ENCODE measurements at regions not wholly inside any gene's neighbourhood (a gene's known extent, or its start where the extent isn't known, plus 50 kb on each side); places are given as distances from the start of the nearest gene placed in this dataset.

- H3K36me3 ChIP-seq (ENCODE audit: control insufficient read depth in 4 of 4, insufficient read depth in 4 of 4, low read length in 3 of 4): no peaks in the 10 kb centered on the region
- DNase-seq: no peak
- no peak overlapping the region for H3K27ac ChIP-seq (ENCODE audit: insufficient read depth in 1 of 2, low read depth in 1 of 2, low read length in 2 of 2, poor library complexity in 1 of 2, severe bottlenecking in 2 of 2)
- peak overlapping the region in 2 of 7 experiments; percentile 74 to 77 for H3K4me3 ChIP-seq (ENCODE audit: control insufficient read depth in 1 of 7, extremely low read depth in 1 of 7, insufficient read depth in 4 of 7, low read depth in 2 of 7, low read length in 6 of 7)
- CTCF ChIA-PET: interaction anchor here (0.9 to 2.2 kb wide), 6 partner anchors 9 to 70 kb away, joined by 3 to 8 read pairs (median 4); partner anchors contain the start of gene CAPRIN2
- peaks cover 0 to 13% (median 0%) of the 10 kb centered on the region in 5 experiments for H3K27me3 ChIP-seq (replicated peaks in 2 of 5; ENCODE audit: control insufficient read depth in 4 of 5, insufficient read depth in 5 of 5, low read length in 4 of 5)
- peaks cover 6 to 17% (median 9%) of the 10 kb centered on the region in 4 experiments for H3K4me1 ChIP-seq (ENCODE audit: control extremely low read depth in 1 of 4, control insufficient read depth in 4 of 4, insufficient read depth in 4 of 4, low read length in 3 of 4)
- POLR2A ChIA-PET: no interaction called here
- WGBS (ENCODE audit: insufficient coverage): 99% methylated on average over 11 of the region's 13 CpGs
- H3K9me3 ChIP-seq (ENCODE audit: control extremely low read depth in 1 of 5, control insufficient read depth in 4 of 5, insufficient read depth in 2 of 5, low read depth in 1 of 5, low read length in 4 of 5): no peaks in the 10 kb centered on the region
Observed at GRCh38 chr12:30823764-30824163, 69.0 kb upstream of the CAPRIN2 start.

GRCh38 chr12:30823156-30823699 lies 68.5 kb upstream of the CAPRIN2 start:
- Histone ChIP-seq H3K4me3 (ENCODE audit: control insufficient read depth in 1 of 7, extremely low read depth in 1 of 7, insufficient read depth in 4 of 7, low read depth in 2 of 7, low read length in 6 of 7) (peak overlapping the region; percentile 35 to 83 (median 71)), H3K9me3 (ENCODE audit: control extremely low read depth in 1 of 5, control insufficient read depth in 4 of 5, insufficient read depth in 2 of 5, low read depth in 1 of 5, low read length in 4 of 5) (no peaks in the 10 kb centered on the region), H3K36me3 (ENCODE audit: control insufficient read depth in 4 of 4, insufficient read depth in 4 of 4, low read length in 3 of 4) (no peaks in the 10 kb centered on the region), H3K27ac (ENCODE audit: insufficient read depth in 1 of 2, low read depth in 1 of 2, low read length in 2 of 2, poor library complexity in 1 of 2, severe bottlenecking in 2 of 2) (peak overlapping the region in 1 of 2 experiments; percentile 18), H3K27me3 (replicated peaks in 2 of 5; ENCODE audit: control insufficient read depth in 4 of 5, insufficient read depth in 5 of 5, low read length in 4 of 5) (peaks cover 0 to 13% (median 0%) of the 10 kb centered on the region in 5 experiments), H3K4me1 (ENCODE audit: control extremely low read depth in 1 of 4, control insufficient read depth in 4 of 4, insufficient read depth in 4 of 4, low read length in 3 of 4) (peaks cover 6 to 17% (median 9%) of the 10 kb centered on the region in 4 experiments)
- WGBS (ENCODE audit: insufficient coverage): 17% methylated on average over 28 of the region's 32 CpGs
- ChIA-PET POLR2A (no interaction called here), CTCF (interaction anchor here (0.5 to 2.2 kb wide), 10 partner anchors 9 to 128 kb away, joined by 3 to 8 read pairs (median 4); partner anchors contain the start of gene IPO8)
- DNase-seq: peak; percentile 58 to 83 (median 72)

DNA sequence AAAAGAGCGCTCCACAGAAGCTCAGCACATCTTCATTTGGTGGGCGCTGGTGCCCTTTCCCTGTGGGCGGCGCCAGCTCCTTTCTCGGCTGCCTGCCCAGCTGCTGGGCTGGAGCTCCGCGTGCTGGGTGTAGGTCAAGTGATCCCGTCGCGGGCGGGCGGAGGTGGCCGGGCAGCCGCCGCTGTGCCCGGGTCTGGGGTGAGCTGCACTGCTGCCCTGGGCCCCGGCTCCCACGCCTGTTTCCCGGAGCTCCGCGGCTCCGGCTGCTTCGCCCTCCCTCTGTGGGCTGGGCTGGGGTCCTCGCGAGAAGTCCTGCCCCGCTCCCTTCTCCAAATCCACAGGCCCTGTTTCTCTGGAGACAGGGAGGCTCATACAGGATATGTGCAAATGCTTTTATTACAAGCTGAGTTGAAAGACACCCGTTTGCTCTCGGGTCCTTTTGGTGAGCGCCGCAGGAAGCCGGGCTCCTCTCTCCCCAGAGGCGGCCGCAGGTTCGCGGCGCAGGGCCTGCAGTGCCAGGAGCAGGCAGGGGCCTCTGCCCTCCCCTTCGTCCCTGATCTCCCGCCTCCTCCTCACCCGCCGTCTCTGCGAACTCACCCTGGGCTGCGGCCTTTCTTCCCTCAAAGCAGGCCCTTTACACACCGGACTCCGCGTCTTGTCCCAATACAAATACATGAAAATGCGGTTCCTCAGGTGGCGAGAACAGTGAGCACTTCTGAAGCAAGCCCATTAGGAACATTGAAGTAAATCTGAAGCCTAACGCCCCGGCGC lies 67.8 kb upstream of the CAPRIN2 start:
- DNase-seq: peak; percentile 43 to 74 (median 54)
- ChIA-PET POLR2A (no interaction called here), CTCF (interaction anchor here (0.5 to 2.2 kb wide), 10 partner anchors 11 to 143 kb away, joined by 3 to 8 read pairs (median 4); partner anchors contain the start of gene IPO8)
- no peaks in the 10 kb centered on the region for H3K36me3 ChIP-seq (ENCODE audit: control insufficient read depth in 4 of 4, insufficient read depth in 4 of 4, low read length in 3 of 4)
- peaks cover 6 to 17% (median 9%) of the 10 kb centered on the region in 4 experiments for H3K4me1 ChIP-seq (ENCODE audit: control extremely low read depth in 1 of 4, control insufficient read depth in 4 of 4, insufficient read depth in 4 of 4, low read length in 3 of 4)
- H3K4me3 ChIP-seq (ENCODE audit: control insufficient read depth in 1 of 7, extremely low read depth in 1 of 7, insufficient read depth in 4 of 7, low read depth in 2 of 7, low read length in 6 of 7): peak overlapping the region; percentile 35 to 83 (median 71)
- under 1% methylated on average over 44 of the region's 50 CpGs for WGBS (ENCODE audit: insufficient coverage)
- H3K27me3 ChIP-seq (replicated peaks in 2 of 5; ENCODE audit: control insufficient read depth in 4 of 5, insufficient read depth in 5 of 5, low read length in 4 of 5): peaks cover 0 to 13% (median 0%) of the 10 kb centered on the region in 5 experiments
- H3K9me3 ChIP-seq (ENCODE audit: control extremely low read depth in 1 of 5, control insufficient read depth in 4 of 5, insufficient read depth in 2 of 5, low read depth in 1 of 5, low read length in 4 of 5): no peaks in the 10 kb centered on the region
- peak overlapping the region in 1 of 2 experiments; percentile 18 for H3K27ac ChIP-seq (ENCODE audit: insufficient read depth in 1 of 2, low read depth in 1 of 2, low read length in 2 of 2, poor library complexity in 1 of 2, severe bottlenecking in 2 of 2)

DNA sequence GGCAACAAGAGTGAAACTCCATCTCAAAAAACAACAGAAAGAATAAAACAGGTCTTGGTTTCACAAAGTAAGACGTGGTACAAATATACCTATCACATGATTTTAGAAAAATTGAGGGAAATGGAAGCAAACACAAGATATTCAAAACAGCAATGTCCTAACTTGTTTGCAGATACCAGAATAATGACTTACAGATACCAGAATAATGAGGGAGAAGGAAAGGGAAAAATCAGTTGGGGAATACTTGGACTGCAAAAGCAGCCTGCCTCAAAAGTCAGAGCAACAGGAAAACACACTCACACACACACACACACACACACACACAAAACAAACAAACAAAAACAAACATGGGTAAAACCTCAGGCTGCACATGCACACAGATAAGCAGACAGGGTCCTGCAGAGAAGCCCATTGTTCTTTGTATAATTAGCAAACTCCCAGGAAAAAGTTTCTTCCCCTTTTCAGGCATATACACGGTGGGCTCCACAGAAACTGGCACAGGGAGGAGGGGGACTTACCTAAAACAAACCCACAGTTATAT lies 65.7 kb upstream of the CAPRIN2 start:
- no peak overlapping the region for H3K4me3 ChIP-seq (ENCODE audit: control insufficient read depth in 1 of 7, extremely low read depth in 1 of 7, insufficient read depth in 4 of 7, low read depth in 2 of 7, low read length in 6 of 7)
- no peaks in the 10 kb centered on the region for H3K36me3 ChIP-seq (ENCODE audit: control insufficient read depth in 4 of 4, insufficient read depth in 4 of 4, low read length in 3 of 4)
- CTCF ChIA-PET: interaction anchor here (0.9 kb wide), 1 partner anchor 12 kb away, joined by 4 read pairs; no protein-coding TSS in a partner anchor
- peaks cover 0 to 6% (median 0%) of the 10 kb centered on the region in 5 experiments for H3K27me3 ChIP-seq (replicated peaks in 2 of 5; ENCODE audit: control insufficient read depth in 4 of 5, insufficient read depth in 5 of 5, low read length in 4 of 5)
- no peak for DNase-seq
- POLR2A ChIA-PET: no interaction called here
- no peaks in the 10 kb centered on the region for H3K9me3 ChIP-seq (ENCODE audit: control extremely low read depth in 1 of 5, control insufficient read depth in 4 of 5, insufficient read depth in 2 of 5, low read depth in 1 of 5, low read length in 4 of 5)
- no peak overlapping the region for H3K27ac ChIP-seq (ENCODE audit: insufficient read depth in 1 of 2, low read depth in 1 of 2, low read length in 2 of 2, poor library complexity in 1 of 2, severe bottlenecking in 2 of 2)
- H3K4me1 ChIP-seq (ENCODE audit: control extremely low read depth in 1 of 4, control insufficient read depth in 4 of 4, insufficient read depth in 4 of 4, low read length in 3 of 4): peaks cover 6 to 17% (median 9%) of the 10 kb centered on the region in 4 experiments
- WGBS (ENCODE audit: insufficient coverage): no CpG with 5 or more reads among the region's 2 CpGs

GRCh38 chr12:30818562-30818961 lies 63.8 kb upstream of the CAPRIN2 start:
- H3K27ac ChIP-seq (ENCODE audit: insufficient read depth in 1 of 2, low read depth in 1 of 2, low read length in 2 of 2, poor library complexity in 1 of 2, severe bottlenecking in 2 of 2): no peak overlapping the region
- DNase-seq: no peak
- peaks cover 4 to 17% (median 8%) of the 10 kb centered on the region in 4 experiments for H3K4me1 ChIP-seq (ENCODE audit: control extremely low read depth in 1 of 4, control insufficient read depth in 4 of 4, insufficient read depth in 4 of 4, low read length in 3 of 4)
- no peaks in the 10 kb centered on the region for H3K27me3 ChIP-seq (replicated peaks in 2 of 5; ENCODE audit: control insufficient read depth in 4 of 5, insufficient read depth in 5 of 5, low read length in 4 of 5)
- 100% methylated on average over 1 of the region's 1 CpG for WGBS (ENCODE audit: insufficient coverage)
- no peaks in the 10 kb centered on the region for H3K9me3 ChIP-seq (ENCODE audit: control extremely low read depth in 1 of 5, control insufficient read depth in 4 of 5, insufficient read depth in 2 of 5, low read depth in 1 of 5, low read length in 4 of 5)
- H3K4me3 ChIP-seq (ENCODE audit: control insufficient read depth in 1 of 7, extremely low read depth in 1 of 7, insufficient read depth in 4 of 7, low read depth in 2 of 7, low read length in 6 of 7): no peak overlapping the region
- ChIA-PET POLR2A (no interaction called here), CTCF (interaction anchor here (0.9 kb wide), 1 partner anchor 69 kb away, joined by 4 read pairs; no protein-coding TSS in a partner anchor)
- H3K36me3 ChIP-seq (ENCODE audit: control insufficient read depth in 4 of 4, insufficient read depth in 4 of 4, low read length in 3 of 4): no peaks in the 10 kb centered on the region

DNA sequence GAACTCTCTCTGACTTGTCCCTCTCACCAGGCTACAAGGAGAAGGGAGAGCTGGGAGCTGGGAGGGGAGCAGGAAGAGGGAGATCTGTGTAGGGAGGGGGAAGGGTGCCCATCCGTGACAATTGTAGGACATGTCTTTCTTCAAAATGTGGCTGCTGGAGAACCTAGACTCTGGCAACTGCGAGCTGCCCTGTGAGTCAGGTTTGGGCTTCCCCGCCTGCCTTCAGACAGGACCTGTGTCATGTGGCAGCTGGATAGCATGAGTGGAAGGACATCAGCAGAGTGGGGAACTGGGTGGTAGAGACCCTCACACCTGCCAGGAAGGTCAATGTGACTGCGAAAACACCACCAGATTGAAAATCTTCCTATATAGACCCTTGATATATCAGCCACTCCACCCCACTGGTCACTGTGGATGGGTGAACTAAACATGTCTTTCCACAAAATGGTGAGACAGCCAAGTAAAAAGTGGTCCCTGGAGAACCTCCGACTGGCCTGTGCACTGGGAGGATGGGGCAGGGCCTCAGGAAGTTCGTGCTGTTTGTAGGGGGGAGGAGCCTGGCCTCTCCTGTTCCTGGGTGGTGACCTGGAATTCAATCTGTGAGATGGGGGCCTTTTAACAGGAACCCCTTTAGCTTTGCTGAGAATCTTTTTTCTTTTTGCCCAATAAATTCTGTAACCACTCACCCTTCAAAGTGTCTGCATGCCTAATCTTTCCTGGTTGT lies 62.2 kb upstream of the CAPRIN2 start:
- H3K4me1 ChIP-seq (ENCODE audit: control extremely low read depth in 1 of 4, control insufficient read depth in 4 of 4, insufficient read depth in 4 of 4, low read length in 3 of 4): peaks cover 0 to 4% (median under 1%) of the 10 kb centered on the region in 4 experiments
- no peaks in the 10 kb centered on the region for H3K27me3 ChIP-seq (replicated peaks in 2 of 5; ENCODE audit: control insufficient read depth in 4 of 5, insufficient read depth in 5 of 5, low read length in 4 of 5)
- no peaks in the 10 kb centered on the region for H3K9me3 ChIP-seq (ENCODE audit: control extremely low read depth in 1 of 5, control insufficient read depth in 4 of 5, insufficient read depth in 2 of 5, low read depth in 1 of 5, low read length in 4 of 5)
- ChIA-PET POLR2A (no interaction called here), CTCF (no interaction called here)
- no peak for DNase-seq
- WGBS (ENCODE audit: insufficient coverage): 97% methylated on average over 4 of the region's 6 CpGs
- no peaks in the 10 kb centered on the region for H3K36me3 ChIP-seq (ENCODE audit: control insufficient read depth in 4 of 4, insufficient read depth in 4 of 4, low read length in 3 of 4)
- no peak overlapping the region for H3K4me3 ChIP-seq (ENCODE audit: control insufficient read depth in 1 of 7, extremely low read depth in 1 of 7, insufficient read depth in 4 of 7, low read depth in 2 of 7, low read length in 6 of 7)
- no peak overlapping the region for H3K27ac ChIP-seq (ENCODE audit: insufficient read depth in 1 of 2, low read depth in 1 of 2, low read length in 2 of 2, poor library complexity in 1 of 2, severe bottlenecking in 2 of 2)

All from common myeloid progenitor, CD34-positive (primary cell).